NCI-H2081 (cell line): ENCODE measurements at regions not wholly inside any gene's neighbourhood (a gene's known extent, or its start where the extent isn't known, plus 50 kb on each side); places are given as distances from the start of the nearest gene placed in this dataset.
"Not testable (repeated sequence)": the region's sequence is repeated elsewhere in the genome, so short reads cannot be mapped to it uniquely, and the experiment has no call there.

Experiments
- DNase-seq, 2 experiments: peaks; one replicate each; lab custom pipeline; 2025; lab: John Stamatoyannopoulos, UW

DNA sequence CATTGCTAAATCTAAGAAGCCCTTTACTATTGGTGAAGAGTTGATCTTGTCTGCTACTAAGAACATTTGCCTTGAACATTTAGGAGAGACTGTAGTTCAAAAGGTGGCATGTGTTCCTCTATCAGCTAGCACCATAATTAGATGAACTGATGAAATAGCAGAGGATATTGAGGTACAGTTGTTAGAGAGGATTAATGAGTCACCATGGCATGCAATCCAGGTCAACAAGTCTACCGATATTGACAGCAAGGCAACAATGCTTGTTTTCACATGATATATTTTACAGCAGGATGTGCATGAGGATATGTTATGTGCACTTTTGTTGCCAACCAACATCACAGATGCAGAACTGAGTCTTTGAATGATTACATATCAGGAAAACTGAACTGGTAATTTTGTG is 134.3 kb upstream of the CDH9 start:
- no peak for DNase-seq

DNA sequence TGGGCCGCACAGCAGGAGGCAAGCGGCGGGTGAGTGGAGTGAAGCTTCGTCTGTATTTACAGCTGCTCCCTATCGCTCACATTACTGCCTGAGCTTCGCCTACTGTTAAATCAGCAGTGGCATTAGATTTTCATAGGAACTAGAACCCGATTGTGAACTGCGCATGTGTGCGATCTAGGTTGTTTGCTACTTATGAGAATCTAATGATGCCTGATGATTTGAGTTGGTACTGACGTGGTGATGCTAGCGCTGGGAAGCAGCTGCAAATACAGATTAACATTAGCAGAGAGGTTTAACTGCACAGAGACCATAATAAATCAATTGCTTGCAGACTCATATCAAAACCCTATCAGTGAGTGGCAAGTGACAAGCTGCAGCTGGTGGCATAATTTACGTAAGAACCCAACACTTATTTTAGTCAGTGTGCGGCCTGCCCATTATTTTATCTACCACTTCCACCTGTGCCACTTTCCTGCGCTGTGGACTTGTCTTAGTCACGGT is 133.4 kb upstream of the CDH9 start:
- no peak for DNase-seq

DNA sequence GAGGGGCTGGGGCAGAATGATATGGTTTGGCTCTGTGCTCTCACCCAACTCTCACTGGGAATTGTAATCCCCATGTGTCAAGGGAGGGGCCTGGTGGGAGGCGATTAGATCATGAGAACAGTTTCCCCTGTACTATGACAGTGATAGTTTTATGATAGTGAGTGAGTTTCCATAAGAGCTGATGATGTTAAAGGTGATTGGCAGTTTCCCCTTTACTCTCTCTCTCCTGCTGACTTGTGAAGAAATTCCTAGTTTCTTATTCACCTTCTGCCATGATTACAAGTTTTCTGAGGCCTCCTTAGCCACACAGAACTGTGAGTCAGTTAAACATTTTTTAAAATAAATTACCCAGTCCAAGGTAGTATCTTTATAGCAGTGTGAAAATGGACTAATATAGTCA is 120.4 kb upstream of the CDH9 start:
- no peak for DNase-seq

DNA sequence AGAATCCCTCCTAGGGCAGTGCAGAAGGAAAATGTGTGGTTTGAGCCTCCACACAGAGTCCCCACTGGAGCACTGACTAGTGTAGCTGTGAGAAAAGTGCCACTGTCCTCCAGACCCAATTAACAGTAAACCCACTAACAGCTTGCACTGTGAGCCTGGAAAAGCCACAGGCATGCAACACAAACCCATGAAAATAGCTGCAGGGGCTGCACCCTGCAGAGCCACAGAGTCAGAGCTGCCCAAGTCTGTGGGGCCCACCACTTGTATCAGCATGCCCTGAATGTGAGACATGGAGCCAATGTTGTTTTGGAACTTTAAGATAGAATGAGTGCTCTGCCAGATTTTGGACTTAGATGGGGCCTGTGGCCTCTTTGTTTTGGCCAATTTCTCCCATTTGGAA is 119.8 kb upstream of the CDH9 start:
- DNase-seq: no peak

GRCh38 chr5:27144456-27144855 is 106.1 kb upstream of the CDH9 start:
- DNase-seq: no peak

GRCh38 chr5:27140831-27141230 is 102.4 kb upstream of the CDH9 start:
- no peak for DNase-seq

- DNase-seq: peak in 1 of 2 experiments; percentile 37
These were observed 92.2 kb upstream of the CDH9 start for GRCh38 chr5:27130587-27130986.

- no peak for DNase-seq
These were observed 91.5 kb upstream of the CDH9 start for GRCh38 chr5:27129926-27130325.

- no peak for DNase-seq
These were observed 87.5 kb upstream of the CDH9 start for GRCh38 chr5:27125856-27126255.

- peak; percentile 11 to 75 for DNase-seq
These were observed 86.2 kb upstream of the CDH9 start for GRCh38 chr5:27124590-27124989.

DNA sequence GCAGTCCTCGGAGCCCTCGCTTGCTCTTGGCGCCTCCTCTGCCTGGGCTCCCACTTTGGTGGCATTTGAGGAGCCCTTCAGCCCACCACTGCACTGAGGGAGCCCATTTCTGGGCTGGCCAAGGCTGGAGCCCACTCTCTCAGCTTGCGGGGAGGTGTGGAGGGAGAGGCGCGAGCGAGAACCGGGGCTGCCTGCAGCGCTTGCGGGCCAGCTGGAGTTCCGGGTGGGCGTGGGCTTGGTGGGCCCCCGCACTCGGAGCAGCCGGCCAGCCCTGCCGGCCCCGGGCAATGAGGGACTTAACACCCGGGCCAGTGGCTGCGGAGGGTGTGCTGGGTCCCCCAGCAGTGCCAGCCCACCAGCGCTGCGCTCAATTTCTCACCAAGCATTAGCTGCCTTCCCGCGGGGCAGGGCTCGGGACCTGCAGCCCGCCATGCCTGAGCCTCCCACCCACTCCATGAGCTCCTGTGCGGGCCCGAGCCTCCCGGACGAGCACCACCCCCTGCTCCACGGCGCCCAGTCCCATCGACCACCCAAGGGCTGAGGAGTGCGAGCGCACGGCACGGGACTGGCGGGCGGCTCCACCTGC is 81.4 kb upstream of the CDH9 start:
- not testable (repeated sequence) for DNase-seq

DNA sequence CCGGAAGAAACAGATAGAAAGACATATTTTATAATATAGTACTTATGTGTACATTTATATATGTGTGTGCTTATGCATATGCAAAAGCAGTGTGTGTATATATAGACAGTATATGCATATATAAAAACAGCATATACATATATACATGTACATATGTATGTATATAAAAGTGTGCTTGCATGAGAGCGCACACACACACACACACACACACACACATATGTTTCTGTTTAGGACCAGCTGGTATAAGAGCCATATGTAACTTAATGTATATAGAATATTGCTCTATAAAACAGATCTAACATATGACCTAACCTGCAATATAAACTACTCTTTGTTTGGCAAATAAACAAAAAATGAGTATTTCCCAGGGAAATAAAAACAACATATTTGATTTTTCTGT is 65.1 kb upstream of the CDH9 start:
- DNase-seq: no peak

DNA sequence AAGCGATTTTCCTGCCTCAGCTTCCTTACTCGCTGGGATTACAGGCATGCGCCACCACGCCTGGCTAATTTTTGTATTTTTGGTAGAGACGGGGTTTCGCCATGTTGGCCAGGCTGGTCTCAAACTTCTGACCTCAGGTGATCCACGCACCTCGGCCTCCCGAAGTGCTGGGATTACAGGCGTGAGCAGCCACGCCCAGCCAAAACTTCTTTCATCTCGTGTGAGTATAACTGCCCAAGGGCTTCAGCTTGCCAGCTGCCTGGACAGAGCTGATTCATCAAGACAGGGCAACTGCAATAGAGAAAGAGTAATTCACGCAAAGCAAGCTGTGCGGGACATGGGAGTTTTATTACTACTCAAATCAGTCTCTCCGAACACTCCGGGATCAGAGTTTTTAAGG is 57.4 kb upstream of the CDH9 start:
- DNase-seq: not testable (repeated sequence)

- DNase-seq: no peak
These were observed 54.9 kb upstream of the CDH9 start for GRCh38 chr5:27093279-27093678.

- DNase-seq: no peak
These were observed 53.5 kb upstream of the CDH9 start for GRCh38 chr5:27091858-27092257.

DNA sequence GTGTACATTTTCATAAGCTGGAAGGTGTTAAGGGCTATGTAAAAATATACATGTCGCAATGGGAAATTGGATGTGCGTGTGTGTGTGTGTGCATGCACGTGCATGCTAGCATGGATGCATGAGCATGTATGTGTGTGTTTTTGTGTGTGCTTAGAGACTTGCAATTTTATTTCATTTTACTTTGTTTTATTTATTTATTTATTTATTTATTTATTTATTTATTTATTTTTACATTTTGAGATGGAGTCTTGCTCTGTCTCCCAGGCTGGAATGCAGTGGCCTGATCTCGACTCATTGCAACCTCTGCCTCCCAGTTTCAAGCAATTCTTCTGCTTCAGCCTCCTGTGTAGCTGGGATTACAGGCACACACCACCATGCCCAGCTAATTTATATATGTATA is 50.4 kb upstream of the CDH9 start:
- DNase-seq: not testable (repeated sequence)
